GM12891 (cell line): ENCODE measurements at regions not wholly inside any gene's neighbourhood (a gene's known extent, or its start where the extent isn't known, plus 50 kb on each side); places are given as distances from the start of the nearest gene placed in this dataset.

Experiments
- PAX5 ChIP-seq: IDR thresholded peaks from 2 replicates; pipeline ENCODE4 v1.6.1; 2011; ENCODE audit warnings: low read length, moderate library complexity, mild to moderate bottlenecking; ENCODE audit not compliant: insufficient read depth, severe bottlenecking
- POLR2A ChIP-seq: IDR thresholded peaks from 2 replicates; pipeline ENCODE4 v1.6.1; 2011; ENCODE audit warnings: low read depth, low read length, control low read depth
- TAF1 ChIP-seq: IDR thresholded peaks from 2 replicates; pipeline ENCODE4 v1.6.1; 2011; ENCODE audit warnings: low read depth, low read length, control low read depth

DNA sequence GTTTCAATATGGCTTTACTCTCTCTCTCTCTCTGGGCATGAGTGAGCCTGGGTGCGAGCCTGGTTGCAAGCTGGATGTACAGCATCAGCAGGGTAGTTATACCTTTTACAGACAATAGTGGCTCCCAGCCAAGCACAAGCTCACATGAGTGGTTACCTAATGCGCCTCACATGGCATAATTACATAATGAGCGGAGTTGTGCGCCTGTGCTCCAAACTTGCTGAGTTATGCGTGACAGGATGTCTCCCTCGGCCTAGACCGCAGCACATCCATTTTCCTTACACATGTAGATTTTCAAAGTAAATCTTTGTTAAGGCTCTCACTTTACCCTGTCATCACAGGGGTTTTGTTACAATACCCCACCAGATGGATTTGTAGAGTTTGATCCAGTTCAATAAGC, 233.5 kb upstream of the WWC1 start:
- TF ChIP-seq PAX5, result no peak
- TF ChIP-seq POLR2A, result no peak
- no peak for TF ChIP-seq TAF1
